HCT116 (cell line): ENCODE measurements at regions not wholly inside any gene's neighbourhood (a gene's known extent, or its start where the extent isn't known, plus 50 kb on each side); places are given as distances from the start of the nearest gene placed in this dataset.

ENCODE experiments used
- ATAC-seq: fragments of 200-7000 bp; cut with Tn5 transposase; 2 replicates; pipeline ENCODE4 v1.9.1; 2020; ENCODE audit warnings: mild to moderate bottlenecking, moderate library complexity
- BruUV-seq: library from RNA; stranded (reverse); fragments of 400-500 nt; replicated peaks from 2 replicates; lab custom pipeline; 2021; lab: Mats Ljungman, UMichigan
- CTCF ChIA-PET: fragments of 300-600 bp; sonication (Branson Sonifier 250); formaldehyde crosslinking; loops from one replicate; lab custom pipeline; 2021; ENCODE audit warnings: antibody characterized with exemption; lab: Charles Lee
- POLR2A ChIA-PET: fragments of 300-600, 350-600 bp; sonication (Branson Sonifier 250); formaldehyde crosslinking; loops from one replicate; lab custom pipeline; 2021; ENCODE audit warnings: antibody characterized with exemption; lab: Charles Lee
- RAD21 ChIA-PET, 2 experiments: fragments of 300-600 bp; sonication (Branson Sonifier 250); formaldehyde crosslinking; loops; one replicate each; lab custom pipeline; 2023; ENCODE audit warnings: low total read pairs in 2 of 2; ENCODE audit not compliant: uncharacterized antibody in 2 of 2, unreplicated experiment in 2 of 2, low non-redundant PET in 1 of 2; lab: Charles Lee
- DNase-seq: peaks from one replicate; pipeline ENCODE4 v3.0.0-alpha.2; 2010; ENCODE audit warnings: low read depth, low spot score
- H2AFZ ChIP-seq: fragments of 200-600 bp; shearing (Covaris generic), sonication (generic); 2 replicates; pipeline ENCODE4 v1.6.1; 2017; ENCODE audit warnings: low read depth, mixed run types, mixed read lengths, antibody characterized with exemption, low read length; ENCODE audit not compliant: poor library complexity, severe bottlenecking
- H3K27ac ChIP-seq: 2 replicates; pipeline ENCODE4 v1.5.1; 2012; ENCODE audit warnings: low read depth, low read length
- H3K27me3 ChIP-seq: fragments of 200-600 bp; sonication (generic); 2 replicates; pipeline ENCODE4 v1.6.1; 2016; ENCODE audit warnings: mixed run types, low read length, mixed read lengths; ENCODE audit not compliant: insufficient read depth
- H3K36me3 ChIP-seq, 2 experiments: fragments of 200-500 bp in 1 of 2; fragments of 200-600 bp in 1 of 2; sonication (Bioruptor generic) in 1 of 2; sonication (generic) in 1 of 2; 2 replicates each; pipeline versions ENCODE4 v1.5.1 to v1.6.1; 2014 to 2016; ENCODE audit warnings: low read length in 2 of 2, inconsistent platforms in 1 of 2, mixed read lengths in 1 of 2, mixed run types in 1 of 2; ENCODE audit not compliant: insufficient read depth in 2 of 2, control insufficient read depth in 1 of 2
- H3K4me1 ChIP-seq, 2 experiments: fragments of 200-600 bp in 1 of 2; sonication (generic) in 1 of 2; 2 replicates each; pipeline versions ENCODE4 v1.5.1 to v1.6.1; 2012 to 2017; ENCODE audit warnings: low read length in 2 of 2, inconsistent platforms in 1 of 2, mild to moderate bottlenecking in 1 of 2, mixed read lengths in 1 of 2, mixed run types in 1 of 2, moderate library complexity in 1 of 2; ENCODE audit not compliant: insufficient read depth in 2 of 2, control insufficient read depth in 1 of 2
- H3K4me2 ChIP-seq: fragments of 200-600 bp; sonication (generic); 2 replicates; pipeline ENCODE4 v1.6.1; 2017; ENCODE audit warnings: mixed run types, low read length, mixed read lengths
- H3K4me3 ChIP-seq, 2 experiments: fragments of 200-600 bp in 1 of 2; sonication (generic) in 1 of 2; replicated peaks in 1 of 2; 2 replicates each; pipeline ENCODE4 v1.5.1; 2011 to 2016; ENCODE audit warnings: low read length in 2 of 2, control low read depth in 1 of 2, low read depth in 1 of 2, mild to moderate bottlenecking in 1 of 2, mixed read lengths in 1 of 2, mixed run types in 1 of 2
- H3K79me2 ChIP-seq: fragments of 200-600 bp; sonication (generic); 2 replicates; pipeline ENCODE4 v1.6.1; 2017; ENCODE audit warnings: mild to moderate bottlenecking, mixed run types, low read length, moderate library complexity, mixed read lengths; ENCODE audit not compliant: insufficient read depth
- H3K9ac ChIP-seq: fragments of 200-600 bp; sonication (generic); 2 replicates; pipeline ENCODE4 v1.6.1; 2016; ENCODE audit warnings: low read length, mixed read lengths
- H3K9me2 ChIP-seq: fragments of 200-600 bp; sonication (generic), shearing (Covaris generic); 2 replicates; pipeline ENCODE4 v1.6.1; 2017; ENCODE audit warnings: mixed run types, mild to moderate bottlenecking, moderate library complexity; ENCODE audit not compliant: insufficient read depth
- H3K9me3 ChIP-seq, 2 experiments: fragments of 200-500 bp in 1 of 2; fragments of 200-600 bp in 1 of 2; sonication (Bioruptor generic) in 1 of 2; sonication (generic) in 1 of 2; 2 replicates each; pipeline ENCODE4 v1.6.1; 2014 to 2017; ENCODE audit warnings: low read length in 2 of 2, mixed read lengths in 2 of 2, inconsistent platforms in 1 of 2, low read depth in 1 of 2, mild to moderate bottlenecking in 1 of 2, mixed run types in 1 of 2, moderate library complexity in 1 of 2; ENCODE audit not compliant: control insufficient read depth in 1 of 2, insufficient read depth in 1 of 2
- H4K20me1 ChIP-seq: fragments of 200-600 bp; sonication (generic), shearing (Covaris generic); 2 replicates; pipeline ENCODE4 v1.6.1; 2017; ENCODE audit warnings: mixed run types, mild to moderate bottlenecking, moderate library complexity; ENCODE audit not compliant: insufficient read depth
- ATF3 ChIP-seq: IDR thresholded peaks from 2 replicates; pipeline ENCODE4 v1.6.1; 2012
- EGR1 ChIP-seq: IDR thresholded peaks from 2 replicates; pipeline ENCODE4 v1.6.1; 2012; ENCODE audit warnings: low read depth
- ELF1 ChIP-seq: IDR thresholded peaks from 2 replicates; pipeline ENCODE4 v1.6.1; 2012; ENCODE audit warnings: low read depth, borderline replicate concordance
- EZH2 ChIP-seq: fragments of 200-600 bp; sonication (generic); IDR thresholded peaks from 2 replicates; pipeline ENCODE4 v1.6.1; 2017; ENCODE audit warnings: antibody characterized with exemption, mixed run types
- EZH2phosphoT487 ChIP-seq: fragments of 200-600 bp; IDR thresholded peaks from 2 replicates; pipeline ENCODE4 v1.6.1; 2018; ENCODE audit warnings: antibody characterized with exemption, borderline replicate concordance
- FOSL1 ChIP-seq: IDR thresholded peaks from 2 replicates; pipeline ENCODE4 v1.6.1; 2012; ENCODE audit warnings: low read depth
- POLR2A ChIP-seq: IDR thresholded peaks from 2 replicates; pipeline ENCODE4 v1.7.0; 2011; ENCODE audit warnings: borderline replicate concordance; ENCODE audit not compliant: insufficient read depth, insufficient read length; ENCODE audit errors: extremely low read depth
- RAD21 ChIP-seq: IDR thresholded peaks from 2 replicates; pipeline ENCODE4 v1.6.1; 2012; ENCODE audit warnings: low read depth, mild to moderate bottlenecking
- SIN3A ChIP-seq: IDR thresholded peaks from 2 replicates; pipeline ENCODE4 v1.6.1; 2012; ENCODE audit warnings: low read depth
- SP1 ChIP-seq: IDR thresholded peaks from 2 replicates; pipeline ENCODE4 v1.6.1; 2012; ENCODE audit warnings: low read depth
- SRF ChIP-seq: IDR thresholded peaks from 2 replicates; pipeline ENCODE4 v1.6.1; 2012; ENCODE audit warnings: low read depth
- YY1 ChIP-seq: IDR thresholded peaks from 2 replicates; pipeline ENCODE4 v1.6.1; 2011; ENCODE audit warnings: low read length, low read depth, moderate library complexity, mild to moderate bottlenecking; ENCODE audit not compliant: insufficient replicate concordance; ENCODE audit errors: extremely low read depth
- ZNF274 ChIP-seq: fragments of 200-500 bp; sonication (Bioruptor generic); IDR thresholded peaks from 2 replicates; pipeline ENCODE4 v1.6.1; 2014; ENCODE audit warnings: mild to moderate bottlenecking, low read depth, low read length, inconsistent platforms
- intact Hi-C: fragments of 100-400 bp; cut with micrococcal nuclease; formaldehyde crosslinking; loops from 2 replicates; pipeline ENCODE4 v1.10.0; 2022
- TF ChIP-seq, protein P1 (sequence below): IDR thresholded peaks from 2 replicates; pipeline ENCODE4 v1.6.1; 2012
- TF ChIP-seq, protein P2 (sequence below), 3 experiments: fragments of 200-600 bp in 1 of 3; sonication (generic) in 1 of 3; IDR thresholded peaks in 2 of 3; conservative IDR thresholded peaks in 1 of 3; 2 replicates each; pipeline ENCODE4 v1.5.1; 2012 to 2017; ENCODE audit warnings: low read depth in 2 of 3, low read length in 2 of 3, antibody characterized with exemption in 1 of 3, borderline replicate concordance in 1 of 3, control low read depth in 1 of 3, mild to moderate bottlenecking in 1 of 3, mixed read lengths in 1 of 3, mixed run types in 1 of 3, moderate library complexity in 1 of 3; ENCODE audit not compliant: insufficient read depth in 1 of 3

- no TSS peak for BruUV-seq
- Histone ChIP-seq H3K27ac (no peak overlapping the region), H3K9me2 (no peaks in the 10 kb centered on the region), H3K9ac (no peak overlapping the region), H3K36me3 (no peaks in the 10 kb centered on the region), H3K79me2 (no peaks in the 10 kb centered on the region), H4K20me1 (no peaks in the 10 kb centered on the region), H3K4me1 (peaks cover 6 to 11% of the 10 kb centered on the region in 2 experiments; a peak in 2 of 4 replicates), H3K4me2 (no peak overlapping the region), H3K4me3 (no peak overlapping the region), H3K9me3 (no peaks in the 10 kb centered on the region), H3K27me3 (no peaks in the 10 kb centered on the region), H2AFZ (no peak overlapping the region)
- RAD21 ChIA-PET = no interaction called here
- intact Hi-C loops = no loop called here
- TF ChIP-seq RAD21 = no peak
- TF ChIP-seq ATF3 = no peak
- no peak for TF ChIP-seq SRF
- no peak for TF ChIP-seq ZNF274
- TF ChIP-seq EZH2phosphoT487 = no peak
- no peak for TF ChIP-seq POLR2A
- no peak for TF ChIP-seq YY1
- no peak for TF ChIP-seq EGR1
- TF ChIP-seq SP1 = no peak
- no peak for TF ChIP-seq FOSL1
- DNase-seq (no peak), ATAC-seq (no peak)
- POLR2A ChIA-PET = no interaction called here
- CTCF ChIA-PET = no interaction called here
Observed at GRCh38 chr6:134756374-134757025, 193.4 kb downstream of the ALDH8A1 start.

- Histone ChIP-seq H3K27me3 (no peaks in the 10 kb centered on the region), H3K9ac (no peak overlapping the region), H2AFZ (no peak overlapping the region), H3K4me3 (no peak overlapping the region), H3K4me1 (peaks cover 6 to 11% of the 10 kb centered on the region in 2 experiments; a peak in 2 of 4 replicates), H3K9me2 (no peaks in the 10 kb centered on the region), H3K9me3 (no peaks in the 10 kb centered on the region), H3K36me3 (no peaks in the 10 kb centered on the region), H3K79me2 (no peaks in the 10 kb centered on the region), H3K4me2 (no peak overlapping the region), H4K20me1 (no peaks in the 10 kb centered on the region), H3K27ac (no peak overlapping the region)
- ATAC-seq (no peak), DNase-seq (no peak)
- no TSS peak for BruUV-seq
- POLR2A ChIA-PET = no interaction called here
- RAD21 ChIA-PET = no interaction called here
- TF ChIP-seq RAD21 = no peak
- TF ChIP-seq EZH2 = no peak
- TF ChIP-seq, protein P1, sequence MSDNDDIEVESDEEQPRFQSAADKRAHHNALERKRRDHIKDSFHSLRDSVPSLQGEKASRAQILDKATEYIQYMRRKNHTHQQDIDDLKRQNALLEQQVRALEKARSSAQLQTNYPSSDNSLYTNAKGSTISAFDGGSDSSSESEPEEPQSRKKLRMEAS = no peak
- TF ChIP-seq POLR2A = no peak
- no peak for TF ChIP-seq SIN3A
- no peak for TF ChIP-seq EZH2phosphoT487
- TF ChIP-seq SP1 = no peak
- TF ChIP-seq, protein P2, sequence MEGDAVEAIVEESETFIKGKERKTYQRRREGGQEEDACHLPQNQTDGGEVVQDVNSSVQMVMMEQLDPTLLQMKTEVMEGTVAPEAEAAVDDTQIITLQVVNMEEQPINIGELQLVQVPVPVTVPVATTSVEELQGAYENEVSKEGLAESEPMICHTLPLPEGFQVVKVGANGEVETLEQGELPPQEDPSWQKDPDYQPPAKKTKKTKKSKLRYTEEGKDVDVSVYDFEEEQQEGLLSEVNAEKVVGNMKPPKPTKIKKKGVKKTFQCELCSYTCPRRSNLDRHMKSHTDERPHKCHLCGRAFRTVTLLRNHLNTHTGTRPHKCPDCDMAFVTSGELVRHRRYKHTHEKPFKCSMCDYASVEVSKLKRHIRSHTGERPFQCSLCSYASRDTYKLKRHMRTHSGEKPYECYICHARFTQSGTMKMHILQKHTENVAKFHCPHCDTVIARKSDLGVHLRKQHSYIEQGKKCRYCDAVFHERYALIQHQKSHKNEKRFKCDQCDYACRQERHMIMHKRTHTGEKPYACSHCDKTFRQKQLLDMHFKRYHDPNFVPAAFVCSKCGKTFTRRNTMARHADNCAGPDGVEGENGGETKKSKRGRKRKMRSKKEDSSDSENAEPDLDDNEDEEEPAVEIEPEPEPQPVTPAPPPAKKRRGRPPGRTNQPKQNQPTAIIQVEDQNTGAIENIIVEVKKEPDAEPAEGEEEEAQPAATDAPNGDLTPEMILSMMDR (IDR thresholded peaks at IDR 0.05 in 2 of 3, conservative IDR thresholded peaks at IDR 0.05 in 1 of 3; ENCODE audit: borderline replicate concordance in 1 of 3, insufficient read depth in 1 of 3, low read depth in 2 of 3, low read length in 2 of 3) = no peak
- TF ChIP-seq ATF3 = no peak
- no peak for TF ChIP-seq ELF1
- no peak for TF ChIP-seq ZNF274
- no peak for TF ChIP-seq EGR1
- no peak for TF ChIP-seq FOSL1
- intact Hi-C loops = no loop called here
- CTCF ChIA-PET = interaction anchor here (0.6 kb wide), 1 partner anchor 361 kb away, joined by 3 read pairs; no protein-coding TSS in a partner anchor
Observed at GRCh38 chr6:134754013-134754690, 195.7 kb downstream of the ALDH8A1 start.
